ENCODE measurements at regions not wholly inside any gene's neighbourhood (a gene's known extent, or its start where the extent isn't known, plus 50 kb on each side); places are given as distances from the start of the nearest gene placed in this dataset.

GRCh38 chr2:236856848-236857235, 228.8 kb upstream of the COPS8 start:
- no peak for TF ChIP-seq CTCF (conservative IDR thresholded peaks at IDR 0.05)
- H3K27ac ChIP-seq, result no peak overlapping the region

- H3K27ac ChIP-seq, result no peak overlapping the region
- TF ChIP-seq CTCF (conservative IDR thresholded peaks at IDR 0.05), result no peak
Measured at GRCh38 chr2:236857246-236857645, 228.4 kb upstream of the COPS8 start.

GRCh38 chr2:236857781-236858180, 227.9 kb upstream of the COPS8 start:
- no peak overlapping the region for H3K27ac ChIP-seq
- no peak for TF ChIP-seq CTCF (conservative IDR thresholded peaks at IDR 0.05)

GRCh38 chr2:236858661-236859060, 227.0 kb upstream of the COPS8 start:
- no peak for TF ChIP-seq CTCF (conservative IDR thresholded peaks at IDR 0.05)
- no peak overlapping the region for H3K27ac ChIP-seq

- no peak overlapping the region for H3K27ac ChIP-seq
- no peak for TF ChIP-seq CTCF (conservative IDR thresholded peaks at IDR 0.05)
Measured at GRCh38 chr2:236859908-236860307, 225.8 kb upstream of the COPS8 start.

GRCh38 chr2:236861196-236861875, 224.4 kb upstream of the COPS8 start:
- no peak overlapping the region for H3K27ac ChIP-seq
- no peak for TF ChIP-seq CTCF (conservative IDR thresholded peaks at IDR 0.05)

- no peak for TF ChIP-seq CTCF (conservative IDR thresholded peaks at IDR 0.05)
- H3K27ac ChIP-seq, result no peak overlapping the region
Measured at GRCh38 chr2:236861944-236862343, 223.7 kb upstream of the COPS8 start.

Data from VCaP (cell line).